Activated T-cell treated with anti-CD3 and anti-CD28 coated beads, Interleukin-2, amount 50 U/mL, for 72 hours (primary cell): ENCODE measurements at regions not wholly inside any gene's neighbourhood (a gene's known extent, or its start where the extent isn't known, plus 50 kb on each side); places are given as distances from the start of the nearest gene placed in this dataset.
"Not testable (repeated sequence)": the region's sequence is repeated elsewhere in the genome, so short reads cannot be mapped to it uniquely, and the experiment has no call there.

Source experiments
- ATAC-seq, 2 donors: fragments of 150-1000 bp; cut with Tn5 transposase; replicated peaks in 1 of 2; 2 replicates each; pipeline ENCODE4 v1.10.0; 2021; ENCODE audit warnings: moderate library complexity in 2 of 2, mild to moderate bottlenecking in 1 of 2
- DNase-seq, 2 donors: peaks; one replicate each; pipeline ENCODE4 v3.0.0; 2021 to 2022; ENCODE audit warnings: mixed read lengths in 1 of 2
- H3K27ac Mint-ChIP-seq: one replicate; pipeline ENCODE4 v1.8.0; 2022; ENCODE audit warnings: mild to moderate bottlenecking, moderate library complexity, mixed read lengths
- H3K27me3 Mint-ChIP-seq: one replicate; pipeline ENCODE4 v1.8.0; 2022; ENCODE audit warnings: low read depth, mixed read lengths
- H3K36me3 Mint-ChIP-seq, 2 donors: one replicate each; pipeline ENCODE4 v1.8.0; 2022; ENCODE audit warnings: mixed read lengths in 2 of 2, mild to moderate bottlenecking in 1 of 2; ENCODE audit not compliant: insufficient read depth in 2 of 2
- H3K4me1 Mint-ChIP-seq: one replicate; pipeline ENCODE4 v1.8.0; 2022; ENCODE audit warnings: low read depth, mixed read lengths
- H3K4me3 Mint-ChIP-seq, 2 donors: one replicate each; pipeline ENCODE4 v1.8.0; 2022; ENCODE audit warnings: mild to moderate bottlenecking in 2 of 2, mixed read lengths in 2 of 2, moderate library complexity in 2 of 2
- H3K9me3 Mint-ChIP-seq, 2 donors: one replicate each; pipeline ENCODE4 v1.8.0; 2022; ENCODE audit warnings: mixed read lengths in 2 of 2

DNA sequence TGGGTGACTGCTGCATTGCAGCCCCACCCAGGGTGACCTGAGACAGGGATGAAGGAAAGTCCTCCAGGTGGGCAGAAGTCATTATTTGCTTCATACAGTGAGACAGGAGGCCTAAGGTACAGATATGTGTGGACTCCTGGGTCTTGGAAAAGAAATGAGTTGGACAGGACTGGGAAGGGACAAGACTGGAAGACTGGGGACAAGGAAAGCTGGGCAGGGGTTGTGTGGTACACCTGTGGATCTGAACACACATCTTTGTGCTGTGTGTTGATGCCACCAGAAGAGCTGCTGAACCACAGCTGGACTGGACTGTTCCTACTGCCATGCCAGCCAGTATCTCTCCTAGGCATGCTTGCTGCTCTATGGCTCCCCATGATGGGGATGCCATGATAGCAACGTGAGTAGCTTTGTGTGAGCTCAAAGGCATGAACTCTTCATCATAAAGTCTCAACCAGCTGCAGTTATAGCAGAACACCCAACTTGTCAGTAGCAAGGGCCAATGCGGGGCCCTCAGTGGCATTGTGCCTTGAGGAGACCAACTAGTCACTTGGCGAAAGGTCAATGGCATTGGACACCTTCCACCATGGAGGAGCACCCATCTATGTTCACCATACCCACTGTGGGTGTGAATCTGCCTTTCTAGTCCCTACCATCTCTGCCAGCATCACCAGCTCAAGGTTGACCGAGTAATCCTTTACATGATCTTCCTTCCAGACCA lies 76.0 kb upstream of the GRB10 start:
- Mint-ChIP-seq H3K27ac (no peak overlapping the region), H3K4me3 (no peak overlapping the region), H3K36me3 (no peaks in the 10 kb centered on the region), H3K27me3 (no peaks in the 10 kb centered on the region), H3K9me3 (no peaks in the 10 kb centered on the region), H3K4me1 (no peaks in the 10 kb centered on the region)
- no peak for DNase-seq
- ATAC-seq: no peak

- no peaks in the 10 kb centered on the region for H3K9me3 Mint-ChIP-seq
- H3K4me1 Mint-ChIP-seq: no peaks in the 10 kb centered on the region
- H3K36me3 Mint-ChIP-seq: no peaks in the 10 kb centered on the region
- no peaks in the 10 kb centered on the region for H3K27me3 Mint-ChIP-seq
- no peak overlapping the region for H3K4me3 Mint-ChIP-seq
- ATAC-seq (no peak), DNase-seq (no peak)
- no peak overlapping the region for H3K27ac Mint-ChIP-seq
Measured at GRCh38 chr7:50857804-50858489, 75.3 kb upstream of the GRB10 start.

GRCh38 chr7:50856806-50857205 lies 74.1 kb upstream of the GRB10 start:
- Mint-ChIP-seq H3K4me1 (no peaks in the 10 kb centered on the region), H3K36me3 (no peaks in the 10 kb centered on the region), H3K27me3 (no peaks in the 10 kb centered on the region), H3K27ac (no peak overlapping the region), H3K4me3 (no peak overlapping the region), H3K9me3 (no peaks in the 10 kb centered on the region)
- ATAC-seq (no peak), DNase-seq (no peak)

DNA sequence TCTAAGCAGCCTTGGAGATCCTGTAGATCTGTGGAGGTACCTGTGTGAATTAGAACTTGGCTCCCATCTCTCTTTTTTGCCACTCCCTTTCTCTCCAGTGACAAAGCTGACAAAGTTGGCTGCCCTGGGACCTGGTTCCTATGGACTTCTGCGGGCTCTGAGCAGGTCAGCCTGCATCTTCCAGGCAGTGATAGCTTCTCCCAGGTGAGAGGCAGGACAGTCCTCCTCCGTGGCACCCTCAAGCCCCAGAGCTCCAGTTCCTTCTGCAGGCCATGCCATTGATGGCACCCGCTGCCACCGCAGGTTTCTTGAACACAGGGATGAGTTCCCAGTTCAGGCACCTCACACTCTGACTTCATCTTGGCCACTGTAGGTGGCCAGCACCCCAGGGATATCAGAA lies 73.5 kb upstream of the GRB10 start:
- H3K4me3 Mint-ChIP-seq: no peak overlapping the region
- DNase-seq (no peak), ATAC-seq (no peak)
- H3K9me3 Mint-ChIP-seq: no peaks in the 10 kb centered on the region
- H3K4me1 Mint-ChIP-seq: no peaks in the 10 kb centered on the region
- no peaks in the 10 kb centered on the region for H3K36me3 Mint-ChIP-seq
- H3K27ac Mint-ChIP-seq: no peak overlapping the region
- H3K27me3 Mint-ChIP-seq: no peaks in the 10 kb centered on the region

DNA sequence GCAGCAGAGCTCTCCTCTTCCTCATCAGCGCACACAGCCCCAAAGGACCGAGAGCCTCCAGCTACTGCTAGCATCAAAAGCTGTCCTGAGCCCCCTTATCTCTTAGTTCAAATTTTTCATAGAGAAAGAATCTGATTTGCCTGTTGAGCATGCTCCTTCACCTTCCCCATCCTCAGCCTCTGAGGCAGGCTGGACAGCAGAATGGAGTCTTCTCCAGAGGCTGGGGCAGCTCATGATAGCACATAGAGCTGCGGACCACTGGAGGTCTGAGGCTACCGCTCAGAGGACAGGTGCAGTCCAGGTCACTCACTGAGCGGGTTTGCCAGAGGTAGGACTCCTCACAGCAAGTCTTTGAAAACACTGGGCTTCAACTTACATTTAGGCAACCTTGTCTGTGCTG lies 72.8 kb upstream of the GRB10 start:
- no peak overlapping the region for H3K27ac Mint-ChIP-seq

GRCh38 chr7:50854831-50855230 lies 72.1 kb upstream of the GRB10 start:
- H3K27me3 Mint-ChIP-seq: no peaks in the 10 kb centered on the region
- no peak for ATAC-seq
- H3K27ac Mint-ChIP-seq: no peak overlapping the region
- no peak overlapping the region for H3K4me3 Mint-ChIP-seq
- H3K36me3 Mint-ChIP-seq: no peaks in the 10 kb centered on the region
- H3K9me3 Mint-ChIP-seq: no peaks in the 10 kb centered on the region
- no peaks in the 10 kb centered on the region for H3K4me1 Mint-ChIP-seq
- DNase-seq: no peak

More for the DNA sequence above, 72.8 kb upstream of the GRB10 start:
- H3K4me3 Mint-ChIP-seq: no peak overlapping the region
- no peak for DNase-seq
- H3K27me3 Mint-ChIP-seq: no peaks in the 10 kb centered on the region
- no peak for ATAC-seq
- H3K36me3 Mint-ChIP-seq: no peaks in the 10 kb centered on the region
- no peaks in the 10 kb centered on the region for H3K4me1 Mint-ChIP-seq
- H3K9me3 Mint-ChIP-seq: no peaks in the 10 kb centered on the region

DNA sequence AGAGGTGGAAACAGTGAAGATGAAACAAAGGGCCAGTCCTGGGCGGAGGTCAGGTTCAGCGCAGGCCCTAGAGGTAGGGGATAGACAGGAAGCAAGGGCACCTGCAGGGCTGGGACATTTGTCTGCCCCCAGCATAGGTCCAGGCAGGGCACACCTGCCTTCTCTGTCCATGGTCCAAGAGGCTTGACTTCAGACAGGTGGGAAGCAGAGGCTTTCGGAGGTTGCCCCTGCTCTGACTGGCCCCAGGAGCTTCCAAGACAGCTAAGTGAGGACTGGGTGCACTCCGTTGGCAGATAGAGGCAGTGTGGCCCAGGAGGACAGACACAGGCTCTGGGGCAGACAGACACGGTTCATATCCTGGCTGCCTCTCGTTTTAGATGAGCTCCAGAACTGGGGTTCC lies 71.6 kb upstream of the GRB10 start:
- H3K27me3 Mint-ChIP-seq: no peaks in the 10 kb centered on the region
- no peak for DNase-seq
- no peaks in the 10 kb centered on the region for H3K4me1 Mint-ChIP-seq
- no peak overlapping the region for H3K4me3 Mint-ChIP-seq
- no peak for ATAC-seq
- H3K36me3 Mint-ChIP-seq: no peaks in the 10 kb centered on the region
- H3K27ac Mint-ChIP-seq: no peak overlapping the region
- H3K9me3 Mint-ChIP-seq: no peaks in the 10 kb centered on the region

- Mint-ChIP-seq H3K9me3 (no peaks in the 10 kb centered on the region), H3K27ac (no peak overlapping the region), H3K36me3 (no peaks in the 10 kb centered on the region), H3K4me3 (no peak overlapping the region), H3K27me3 (no peaks in the 10 kb centered on the region), H3K4me1 (no peaks in the 10 kb centered on the region)
- ATAC-seq (no peak), DNase-seq (no peak)
Measured at GRCh38 chr7:50853311-50853710, 70.6 kb upstream of the GRB10 start.

DNA sequence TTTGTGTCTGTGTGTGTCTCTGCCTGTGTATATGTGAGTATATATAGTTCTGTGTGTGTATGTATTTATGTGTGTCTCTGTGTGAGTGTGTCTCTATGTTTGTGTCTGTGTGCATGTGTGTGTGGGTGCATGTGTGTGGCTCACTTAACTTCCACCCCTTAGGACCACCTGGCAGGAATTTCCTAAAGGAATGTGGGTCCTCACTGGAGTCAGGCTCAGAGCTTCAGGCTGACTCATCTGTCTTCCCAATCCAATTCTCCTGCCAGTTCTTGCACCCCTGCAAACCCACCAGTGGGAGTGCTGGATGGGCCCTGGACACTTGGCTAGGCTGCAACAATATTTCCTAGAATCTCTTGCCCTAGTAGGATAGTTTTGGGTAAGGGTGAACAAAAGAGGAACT lies 70.2 kb upstream of the GRB10 start:
- H3K27ac Mint-ChIP-seq: no peak overlapping the region

DNA sequence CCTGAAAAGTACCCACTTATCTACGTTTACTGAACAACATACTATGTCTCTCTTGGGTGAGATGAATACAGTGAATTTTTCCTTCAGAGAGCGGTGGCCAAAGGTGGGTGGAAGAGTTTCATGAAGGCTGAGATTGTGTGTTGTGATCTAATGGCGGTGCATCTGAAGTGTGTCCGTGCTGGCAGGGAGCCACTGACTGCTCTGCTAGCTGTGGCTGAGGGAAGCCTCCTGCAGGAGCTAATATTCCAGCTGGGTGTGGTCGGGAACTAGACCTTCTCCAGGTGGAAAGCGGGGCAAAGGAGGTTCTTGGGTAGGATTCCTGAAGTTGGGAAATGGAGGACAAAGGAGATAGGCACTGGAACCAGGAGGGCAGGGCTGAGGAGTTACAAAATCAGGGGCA lies 69.2 kb upstream of the GRB10 start:
- Mint-ChIP-seq H3K27ac (no peak overlapping the region), H3K4me3 (no peak overlapping the region), H3K27me3 (no peaks in the 10 kb centered on the region), H3K4me1 (no peaks in the 10 kb centered on the region), H3K36me3 (no peaks in the 10 kb centered on the region), H3K9me3 (no peaks in the 10 kb centered on the region)
- DNase-seq: no peak
- no peak for ATAC-seq

More for the DNA sequence above, 70.2 kb upstream of the GRB10 start:
- Mint-ChIP-seq H3K9me3 (no peaks in the 10 kb centered on the region), H3K36me3 (no peaks in the 10 kb centered on the region), H3K27me3 (no peaks in the 10 kb centered on the region), H3K4me1 (no peaks in the 10 kb centered on the region), H3K4me3 (no peak overlapping the region)
- DNase-seq (no peak), ATAC-seq (no peak)

DNA sequence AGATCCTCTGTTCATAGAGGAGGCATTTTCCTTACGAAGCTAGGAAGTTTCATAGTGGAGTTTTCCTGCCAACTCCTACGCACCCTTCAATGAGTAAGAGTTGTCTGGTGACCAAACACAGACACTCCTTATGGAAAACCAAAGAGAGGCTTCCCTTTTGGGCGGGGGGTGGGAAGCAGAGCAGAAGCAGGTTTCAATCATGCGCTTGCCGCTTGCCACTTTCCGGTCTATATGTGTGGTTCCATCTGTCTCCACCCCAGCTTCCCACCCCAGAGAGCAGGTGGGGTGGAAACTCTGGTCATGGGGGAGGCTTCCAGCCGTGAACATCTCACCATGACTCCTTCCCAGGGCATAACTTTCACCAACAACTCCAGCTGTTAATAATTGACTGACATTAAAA lies 68.8 kb upstream of the GRB10 start:
- no peak overlapping the region for H3K4me3 Mint-ChIP-seq
- H3K4me1 Mint-ChIP-seq: no peaks in the 10 kb centered on the region
- DNase-seq: no peak
- ATAC-seq: no peak
- H3K27ac Mint-ChIP-seq: no peak overlapping the region
- no peaks in the 10 kb centered on the region for H3K9me3 Mint-ChIP-seq
- H3K27me3 Mint-ChIP-seq: no peaks in the 10 kb centered on the region
- no peaks in the 10 kb centered on the region for H3K36me3 Mint-ChIP-seq

GRCh38 chr7:50849991-50850390 lies 67.3 kb upstream of the GRB10 start:
- Mint-ChIP-seq H3K9me3 (peaks cover 1 to 2% of the 10 kb centered on the region in 2 donors), H3K4me1 (no peaks in the 10 kb centered on the region), H3K27ac (no peak overlapping the region), H3K4me3 (no peak overlapping the region), H3K36me3 (peaks cover 2% of the 10 kb centered on the region in 2 donors), H3K27me3 (no peaks in the 10 kb centered on the region)
- DNase-seq (no peak), ATAC-seq (no peak)

- H3K36me3 Mint-ChIP-seq: peaks cover 2% of the 10 kb centered on the region in 2 donors
- H3K9me3 Mint-ChIP-seq: peaks cover 1 to 2% of the 10 kb centered on the region in 2 donors
- DNase-seq: no peak
- H3K4me1 Mint-ChIP-seq: no peaks in the 10 kb centered on the region
- H3K4me3 Mint-ChIP-seq: no peak overlapping the region
- no peak for ATAC-seq
- H3K27me3 Mint-ChIP-seq: peaks cover 10% of the 10 kb centered on the region
- no peak overlapping the region for H3K27ac Mint-ChIP-seq
Measured at GRCh38 chr7:50848203-50848602, 65.5 kb upstream of the GRB10 start.

- H3K4me3 Mint-ChIP-seq, ATAC-seq, H3K27ac Mint-ChIP-seq, H3K9me3 Mint-ChIP-seq, DNase-seq, H3K36me3 Mint-ChIP-seq, H3K4me1 Mint-ChIP-seq: not testable (repeated sequence)
- peaks cover 28% of the 10 kb centered on the region for H3K27me3 Mint-ChIP-seq
Measured at GRCh38 chr7:50844861-50845260, 62.2 kb upstream of the GRB10 start.
